GM19025 (cell line): ENCODE measurements at regions not wholly inside any gene's neighbourhood (a gene's known extent, or its start where the extent isn't known, plus 50 kb on each side); places are given as distances from the start of the nearest gene placed in this dataset.

ENCODE experiments used
- ATAC-seq: cut with Tn5 transposase; IDR thresholded peaks from one replicate; pipeline ENCODE4 v1.9.1; 2021; ENCODE audit warnings: mild to moderate bottlenecking, low read depth, moderate library complexity; ENCODE audit not compliant: unreplicated experiment

GRCh38 chr9:107386396-107386795 is 103.2 kb downstream of the KLF4 start:
- no peak for ATAC-seq
